BLaER1 treated with 17β-estradiol and CSF1 and Interleukin-3, amounts not matched to agents 10 nM and 100 nM (cell line): ENCODE measurements at regions not wholly inside any gene's neighbourhood (a gene's known extent, or its start where the extent isn't known, plus 50 kb on each side); places are given as distances from the start of the nearest gene placed in this dataset.
A peak's percentile ranks its signal among the peaks of the same experiment; 100 is the strongest.

Experiments used
- H3K27ac ChIP-seq, 11 experiments: shearing (Covaris generic); formaldehyde crosslinking; 2 replicates each; pipeline ENCODE4 v1.8.1; 2022
- H3K27me3 ChIP-seq, 11 experiments: shearing (Covaris generic); formaldehyde crosslinking; 2 replicates each; pipeline ENCODE4 v1.8.1; 2022
- H3K36me3 ChIP-seq, 11 experiments: shearing (Covaris generic); formaldehyde crosslinking; 2 replicates each; pipeline ENCODE4 v1.8.1; 2022
- H3K4me1 ChIP-seq, 10 experiments: shearing (Covaris generic); formaldehyde crosslinking; 2 replicates each; pipeline ENCODE4 v1.8.1; 2022
- H3K4me2 ChIP-seq, 11 experiments: shearing (Covaris generic); formaldehyde crosslinking; 2 replicates each; pipeline ENCODE4 v1.8.1; 2022
- H3K4me3 ChIP-seq, 10 experiments: shearing (Covaris generic); formaldehyde crosslinking; 2 replicates each; pipeline ENCODE4 v1.8.1; 2022
- H3K9ac ChIP-seq, 11 experiments: shearing (Covaris generic); formaldehyde crosslinking; 2 replicates each; pipeline ENCODE4 v1.8.1; 2022
- H3K9me3 ChIP-seq, 11 experiments: shearing (Covaris generic); formaldehyde crosslinking; replicated peaks in 1 of 11; 2 replicates each; pipeline ENCODE4 v1.8.1; 2022
- H4K20me1 ChIP-seq, 11 experiments: shearing (Covaris generic); formaldehyde crosslinking; 2 replicates each; pipeline ENCODE4 v1.8.1; 2022
- Cebpa-rat ChIP-seq, 11 experiments: shearing (Covaris generic); IDR thresholded peaks; 2 replicates each; pipeline ENCODE4 v1.8.1; 2022

GRCh38 chr4:124018383-124019317 lies 622.1 kb downstream of the SPRY1 start:
- peak overlapping the region; percentile 48 to 81 (median 71) for H3K4me2 ChIP-seq
- H3K4me3 ChIP-seq, result peak overlapping the region in 5 of 10 experiments; percentile 1 to 38 (median 24); a peak in 6 of 20 replicates
- peaks cover 0 to 12% (median 6%) of the 10 kb centered on the region in 11 experiments; a peak in 5 of 22 replicates for H3K9me3 ChIP-seq
- H4K20me1 ChIP-seq, result no peaks in the 10 kb centered on the region
- H3K9ac ChIP-seq, result peak overlapping the region in 10 of 11 experiments; percentile 2 to 71 (median 31); a peak in 14 of 22 replicates
- H3K27ac ChIP-seq, result peak overlapping the region; percentile 38 to 87 (median 66)
- H3K36me3 ChIP-seq, result no peaks in the 10 kb centered on the region
- H3K27me3 ChIP-seq, result no peaks in the 10 kb centered on the region
- H3K4me1 ChIP-seq, result peaks cover 15 to 22% (median 20%) of the 10 kb centered on the region in 10 experiments
- TF ChIP-seq Cebpa-rat (IDR thresholded peaks at IDR 0.05), result no peak

- no peak overlapping the region for H3K4me3 ChIP-seq
- no peak for TF ChIP-seq Cebpa-rat (IDR thresholded peaks at IDR 0.05)
- peaks cover 15 to 22% (median 20%) of the 10 kb centered on the region in 10 experiments for H3K4me1 ChIP-seq
- no peaks in the 10 kb centered on the region for H4K20me1 ChIP-seq
- peak overlapping the region in 5 of 11 experiments; percentile 25 to 87 (median 74); a peak in 6 of 22 replicates for H3K27ac ChIP-seq
- H3K4me2 ChIP-seq, result peak overlapping the region; percentile 15 to 81 (median 63); a peak in 15 of 22 replicates
- H3K9ac ChIP-seq, result peak overlapping the region in 1 of 11 experiments; percentile 54; a peak in 1 of 22 replicates
- H3K36me3 ChIP-seq, result no peaks in the 10 kb centered on the region
- H3K9me3 ChIP-seq, result peaks cover 0 to 15% (median 6%) of the 10 kb centered on the region in 11 experiments; a peak in 5 of 22 replicates
- no peaks in the 10 kb centered on the region for H3K27me3 ChIP-seq
Observed at GRCh38 chr4:124019749-124020549, 623.4 kb downstream of the SPRY1 start.

GRCh38 chr4:124025000-124025399 lies 628.4 kb downstream of the SPRY1 start:
- Histone ChIP-seq H3K4me3 (no peak overlapping the region), H3K4me1 (peaks cover 0 to 6% (median 4%) of the 10 kb centered on the region in 10 experiments; a peak in 13 of 20 replicates), H3K27me3 (no peaks in the 10 kb centered on the region), H3K9ac (no peak overlapping the region), H3K36me3 (no peaks in the 10 kb centered on the region), H3K4me2 (no peak overlapping the region), H4K20me1 (no peaks in the 10 kb centered on the region), H3K27ac (no peak overlapping the region), H3K9me3 (peaks cover 0 to 15% (median 6%) of the 10 kb centered on the region in 11 experiments; a peak in 5 of 22 replicates)
- no peak for TF ChIP-seq Cebpa-rat (IDR thresholded peaks at IDR 0.05)

- Histone ChIP-seq H3K4me1 (peaks cover 0 to 1% (median 0%) of the 10 kb centered on the region in 10 experiments; a peak in 3 of 20 replicates), H4K20me1 (no peaks in the 10 kb centered on the region), H3K9ac (no peak overlapping the region), H3K4me3 (no peak overlapping the region), H3K4me2 (no peak overlapping the region), H3K27ac (no peak overlapping the region), H3K9me3 (peaks cover 0 to 15% (median 6%) of the 10 kb centered on the region in 11 experiments; a peak in 5 of 22 replicates), H3K36me3 (no peaks in the 10 kb centered on the region), H3K27me3 (no peaks in the 10 kb centered on the region)
- TF ChIP-seq Cebpa-rat (IDR thresholded peaks at IDR 0.05), result no peak
Observed at GRCh38 chr4:124025428-124025827, 628.8 kb downstream of the SPRY1 start.

- H3K27me3 ChIP-seq, result no peaks in the 10 kb centered on the region
- H3K36me3 ChIP-seq, result no peaks in the 10 kb centered on the region
- H3K9ac ChIP-seq, result no peak overlapping the region
- H3K9me3 ChIP-seq, result 0 out of 22 replicates have a peak, but pooled peaks cover 0 to 4% (median 0%) of the 10 kb centered on the region in 11 experiments
- no peak overlapping the region for H3K4me3 ChIP-seq
- H4K20me1 ChIP-seq, result no peaks in the 10 kb centered on the region
- no peak overlapping the region for H3K27ac ChIP-seq
- no peak for TF ChIP-seq Cebpa-rat (IDR thresholded peaks at IDR 0.05)
- H3K4me2 ChIP-seq, result no peak overlapping the region
- H3K4me1 ChIP-seq, result no peaks in the 10 kb centered on the region
Observed at GRCh38 chr4:124028182-124028581, 631.6 kb downstream of the SPRY1 start.

- no peaks in the 10 kb centered on the region for H3K36me3 ChIP-seq
- no peak overlapping the region for H3K9ac ChIP-seq
- no peak overlapping the region for H3K4me3 ChIP-seq
- no peak for TF ChIP-seq Cebpa-rat (IDR thresholded peaks at IDR 0.05)
- H4K20me1 ChIP-seq, result no peaks in the 10 kb centered on the region
- H3K27ac ChIP-seq, result no peak overlapping the region
- H3K4me2 ChIP-seq, result no peak overlapping the region
- no peaks in the 10 kb centered on the region for H3K27me3 ChIP-seq
- peaks cover 0 to 2% (median 0%) of the 10 kb centered on the region in 10 experiments; a peak in 2 of 20 replicates for H3K4me1 ChIP-seq
- no peaks in the 10 kb centered on the region for H3K9me3 ChIP-seq
Observed at GRCh38 chr4:124030147-124030546, 633.6 kb downstream of the SPRY1 start.

GRCh38 chr4:124032035-124032434 lies 635.4 kb downstream of the SPRY1 start:
- no peak for TF ChIP-seq Cebpa-rat (IDR thresholded peaks at IDR 0.05)
- Histone ChIP-seq H3K4me1 (peaks cover 0 to 6% (median 0%) of the 10 kb centered on the region in 10 experiments; a peak in 2 of 20 replicates), H3K9ac (no peak overlapping the region), H3K27me3 (no peaks in the 10 kb centered on the region), H3K9me3 (no peaks in the 10 kb centered on the region), H3K27ac (no peak overlapping the region), H3K4me3 (no peak overlapping the region), H3K4me2 (no peak overlapping the region), H4K20me1 (no peaks in the 10 kb centered on the region), H3K36me3 (no peaks in the 10 kb centered on the region)

GRCh38 chr4:124035364-124036041 lies 638.9 kb downstream of the SPRY1 start:
- Histone ChIP-seq H3K27me3 (no peaks in the 10 kb centered on the region), H3K4me1 (peaks cover 0 to 6% (median 0%) of the 10 kb centered on the region in 10 experiments; a peak in 2 of 20 replicates), H3K36me3 (no peaks in the 10 kb centered on the region), H3K9me3 (no peaks in the 10 kb centered on the region), H3K4me3 (no peak overlapping the region), H3K4me2 (no peak overlapping the region; a peak in 2 of 22 replicates), H3K27ac (no peak overlapping the region), H3K9ac (no peak overlapping the region), H4K20me1 (no peaks in the 10 kb centered on the region)
- TF ChIP-seq Cebpa-rat (IDR thresholded peaks at IDR 0.05), result no peak
